Lower leg skin (tissue), 4 donors: ENCODE measurements at regions not wholly inside any gene's neighbourhood (a gene's known extent, or its start where the extent isn't known, plus 50 kb on each side); places are given as distances from the start of the nearest gene placed in this dataset.

Experiments used
- DNase-seq, 2 donors: peaks; one replicate each; pipeline ENCODE4 v3.0.0-alpha.2; 2019; ENCODE audit warnings: low spot score in 2 of 2
- H3K4me3 ChIP-seq: fragments of 200-600 bp; sonication (generic); 2 replicates; pipeline ENCODE4 v1.5.1; 2017; ENCODE audit warnings: mild to moderate bottlenecking, low read depth; ENCODE audit not compliant: poor library complexity, severe bottlenecking
- CTCF ChIP-seq, 3 donors: fragments of 450-650 bp; IDR thresholded peaks; one replicate each; pipeline ENCODE4 v1.5.1; 2016; ENCODE audit warnings: antibody characterized with exemption in 3 of 3, mild to moderate bottlenecking in 3 of 3, moderate library complexity in 2 of 3
- POLR2A ChIP-seq, 2 donors: fragments of 450-650 bp; IDR thresholded peaks; one replicate each; pipeline ENCODE4 v1.6.1; 2016 to 2017; ENCODE audit warnings: antibody characterized with exemption in 2 of 2, mild to moderate bottlenecking in 1 of 2, moderate library complexity in 1 of 2
- WGBS, 2 donors: methylation state at CpG; one replicate each; pipeline ENCODE4 v1.1.5; 2018; 5-methylcytosine and 5-hydroxymethylcytosine counted together
- intact Hi-C: fragments of 100-400 bp; cut with DNase I; formaldehyde crosslinking; loops from one replicate; pipeline ENCODE4 v1.15.0; 2023; ENCODE audit warnings: low total_unique reads

GRCh38 chr6:48883116-48883515 is 579.9 kb downstream of the MMUT start:
- no peak overlapping the region for H3K4me3 ChIP-seq
- no peak for DNase-seq
- TF ChIP-seq CTCF (IDR thresholded peaks at IDR 0.05) (no peak), POLR2A (IDR thresholded peaks at IDR 0.05) (no peak)
- intact Hi-C loops: no loop called here

- TF ChIP-seq POLR2A (IDR thresholded peaks at IDR 0.05): no peak
- TF ChIP-seq CTCF (IDR thresholded peaks at IDR 0.05): no peak
- WGBS, 2 donors: 48 to 63% methylated on average over 1 of the region's 1 CpG
- DNase-seq: no peak
Observed at GRCh38 chr6:48881551-48881950, 581.5 kb downstream of the MMUT start.

DNA sequence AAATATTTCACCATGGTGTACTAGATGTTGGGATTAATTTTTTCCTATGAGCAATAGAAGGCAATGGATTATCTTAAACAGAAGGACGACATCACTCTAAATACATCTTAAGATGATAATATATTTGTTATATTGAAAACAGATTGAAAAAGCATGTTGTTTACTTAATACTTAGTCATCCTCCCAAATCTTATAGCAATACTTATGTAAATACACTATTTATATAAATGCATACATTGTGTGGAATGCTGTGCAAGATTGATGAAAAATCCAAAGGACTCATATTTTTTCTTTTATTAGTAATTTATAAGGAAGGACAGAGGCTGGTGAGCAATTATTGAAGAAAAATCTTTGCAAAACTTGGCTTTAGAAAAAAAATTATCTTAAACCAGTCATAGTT is 593.5 kb downstream of the MMUT start:
- intact Hi-C loops: no loop called here
- no peak for TF ChIP-seq POLR2A (IDR thresholded peaks at IDR 0.05)
- no peak for TF ChIP-seq CTCF (IDR thresholded peaks at IDR 0.05)
- WGBS, 2 donors: 78 to 81% methylated on average over 1 of the region's 1 CpG

More at GRCh38 chr6:48881551-48881950, 581.5 kb downstream of the MMUT start:
- no peak overlapping the region for H3K4me3 ChIP-seq
- intact Hi-C loops: no loop called here

GRCh38 chr6:48866682-48867081 is 596.4 kb downstream of the MMUT start:
- no peak overlapping the region for H3K4me3 ChIP-seq
- WGBS, 2 donors: 89 to 93% methylated on average over 3 of the region's 3 CpGs
- TF ChIP-seq POLR2A (IDR thresholded peaks at IDR 0.05) (no peak), CTCF (IDR thresholded peaks at IDR 0.05) (no peak)
- DNase-seq: no peak
- intact Hi-C loops: no loop called here

More for the DNA sequence above, 593.5 kb downstream of the MMUT start:
- DNase-seq: no peak
- no peak overlapping the region for H3K4me3 ChIP-seq

DNA sequence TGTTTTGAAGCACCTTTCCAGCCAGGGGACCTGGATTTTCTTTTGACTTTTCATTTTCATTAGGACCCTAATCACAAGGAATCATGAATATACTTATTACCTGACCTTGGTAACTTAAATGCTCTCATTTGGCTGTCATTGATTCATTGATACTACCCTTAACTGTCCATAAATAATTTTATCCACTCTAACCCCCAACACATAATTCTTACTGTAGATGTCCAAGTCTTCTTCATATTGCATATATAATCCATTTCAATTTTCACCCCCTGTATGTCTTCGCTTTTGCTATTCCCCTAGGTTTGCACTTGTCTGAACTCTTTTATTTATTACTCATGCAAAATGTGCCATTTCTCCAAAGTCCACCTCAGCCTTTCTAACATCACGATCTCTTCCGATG is 602.9 kb downstream of the MMUT start:
- TF ChIP-seq CTCF (IDR thresholded peaks at IDR 0.05): no peak
- TF ChIP-seq POLR2A (IDR thresholded peaks at IDR 0.05): no peak
- DNase-seq: no peak
- WGBS, 2 donors: 90 to 98% methylated on average over 3 of the region's 3 CpGs
- no peak overlapping the region for H3K4me3 ChIP-seq
- intact Hi-C loops: no loop called here

GRCh38 chr6:48859562-48860123 is 603.4 kb downstream of the MMUT start:
- intact Hi-C loops: no loop called here
- TF ChIP-seq POLR2A (IDR thresholded peaks at IDR 0.05): no peak
- TF ChIP-seq CTCF (IDR thresholded peaks at IDR 0.05): no peak
- 54 to 68% methylated on average over 2 of the region's 2 CpGs for WGBS, 2 donors
- no peak overlapping the region for H3K4me3 ChIP-seq
- no peak for DNase-seq
